HK-2 (cell line): ENCODE measurements at regions not wholly inside any gene's neighbourhood (a gene's known extent, or its start where the extent isn't known, plus 50 kb on each side); places are given as distances from the start of the nearest gene placed in this dataset.

Experiments
- DNase-seq: peaks from one replicate; pipeline ENCODE4 v3.0.0-alpha.2; 2018; ENCODE audit not compliant: unreplicated experiment

- DNase-seq = no peak
Observed at GRCh38 chr2:121018136-121019061, 266.6 kb downstream of the TFCP2L1 start.

GRCh38 chr2:121019071-121019470 lies 265.9 kb downstream of the TFCP2L1 start:
- no peak for DNase-seq

DNA sequence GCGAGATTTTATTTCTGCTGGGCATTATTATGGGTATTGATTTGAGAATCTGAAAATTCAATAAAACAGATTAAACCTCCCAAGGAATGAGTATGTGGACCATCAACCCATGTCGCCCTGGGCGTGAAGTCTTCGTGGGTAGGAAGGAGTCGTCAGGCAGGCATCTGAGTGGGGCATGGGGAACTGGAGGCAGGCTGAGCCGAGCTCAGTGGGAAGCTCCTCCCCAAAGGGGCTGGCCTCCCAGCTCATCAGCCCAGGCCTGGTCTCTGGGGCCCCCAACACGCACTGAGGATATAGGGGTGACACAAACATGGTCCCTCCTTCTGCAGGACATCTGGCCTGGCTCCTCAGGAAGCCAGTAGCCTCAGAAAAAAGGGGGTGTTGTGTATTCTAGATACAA lies 265.2 kb downstream of the TFCP2L1 start:
- DNase-seq = no peak

GRCh38 chr2:121021685-121022084 lies 263.3 kb downstream of the TFCP2L1 start:
- DNase-seq = no peak

DNA sequence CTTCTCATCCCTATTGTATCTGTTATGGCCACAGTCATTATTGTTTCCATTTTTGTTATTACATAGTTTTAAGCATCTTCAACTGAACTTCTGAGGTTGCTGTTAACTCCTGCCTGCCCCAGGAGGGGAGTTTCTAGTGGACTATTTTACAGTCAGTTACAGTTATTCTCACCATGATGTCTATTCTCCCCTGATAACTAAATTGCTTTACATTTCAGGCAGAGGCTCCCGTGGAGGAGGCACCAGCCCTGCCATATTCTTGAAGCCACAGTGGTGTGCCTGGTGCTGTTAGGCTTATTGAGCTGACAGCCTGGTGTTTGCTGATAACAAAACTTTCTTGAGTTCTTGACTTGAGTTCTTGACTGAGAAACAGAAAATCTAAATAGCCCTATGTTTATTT lies 256.4 kb downstream of the TFCP2L1 start:
- no peak for DNase-seq

DNA sequence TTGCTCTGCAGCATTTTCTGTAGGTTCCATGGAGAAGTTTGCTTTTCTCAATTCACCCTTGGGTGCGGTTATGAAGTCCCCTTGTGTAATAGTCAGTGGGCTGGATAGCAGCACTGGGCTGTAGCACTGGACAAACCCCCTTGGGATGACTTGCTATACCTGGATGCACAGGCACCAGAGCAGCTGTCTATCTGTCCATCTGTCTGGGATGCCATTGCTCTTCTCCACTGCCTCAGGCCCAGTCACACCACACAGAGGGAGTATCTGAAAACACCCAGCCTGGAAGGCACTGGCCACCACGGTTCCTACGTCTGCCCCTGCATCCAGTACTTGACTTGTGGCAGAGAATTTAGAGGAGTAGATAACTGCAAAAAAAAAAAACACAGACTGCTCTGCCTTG lies 254.5 kb downstream of the TFCP2L1 start:
- no peak for DNase-seq

- DNase-seq = no peak
Observed at GRCh38 chr2:121031568-121032340, 253.2 kb downstream of the TFCP2L1 start.

- no peak for DNase-seq
Observed at GRCh38 chr2:121033461-121033996, 251.5 kb downstream of the TFCP2L1 start.

GRCh38 chr2:121034551-121034950 lies 250.5 kb downstream of the TFCP2L1 start:
- DNase-seq = no peak

DNA sequence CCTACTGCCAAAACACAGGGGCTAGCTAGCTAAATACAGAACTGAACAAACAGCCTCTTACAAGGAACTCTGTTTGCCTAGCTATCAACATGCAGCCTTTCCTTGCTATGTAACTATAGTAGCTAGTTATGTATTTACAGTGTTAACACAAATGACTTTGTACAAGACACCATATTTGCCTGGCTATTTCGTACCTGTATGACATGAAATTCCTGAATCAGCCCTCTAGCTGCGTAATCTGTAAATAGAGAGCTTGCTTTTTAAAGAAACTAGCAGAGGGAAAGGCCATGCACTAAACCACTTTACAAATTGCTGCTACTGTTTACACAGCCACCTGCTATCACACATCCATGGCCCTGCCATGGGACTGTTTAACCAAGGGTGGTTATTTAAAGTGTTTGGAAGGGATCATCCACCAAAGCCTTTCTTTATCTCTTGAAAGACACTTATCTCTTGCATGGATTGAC lies 248.7 kb downstream of the TFCP2L1 start:
- DNase-seq = no peak

- no peak for DNase-seq
Observed at GRCh38 chr2:121037480-121037879, 247.5 kb downstream of the TFCP2L1 start.

DNA sequence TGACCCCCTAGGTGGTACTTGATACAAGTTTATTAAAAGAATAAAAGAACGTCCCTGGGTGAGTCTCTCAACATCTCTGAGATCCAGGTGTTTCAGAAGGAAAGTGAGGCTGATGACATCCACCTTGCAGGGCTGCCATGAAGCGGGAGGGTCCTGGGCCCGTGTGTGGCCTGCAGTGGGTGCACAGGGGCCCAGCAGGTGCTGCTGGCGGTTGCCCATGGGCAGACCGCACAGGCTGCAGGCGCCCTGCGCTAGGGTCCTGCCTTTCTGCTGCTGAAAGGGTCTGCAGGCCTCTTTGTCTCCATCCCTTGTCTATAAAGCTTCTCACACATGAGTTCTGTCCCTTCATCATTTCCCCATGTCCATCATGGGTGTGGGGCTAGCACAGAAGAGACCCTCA lies 247.0 kb downstream of the TFCP2L1 start:
- DNase-seq = no peak

GRCh38 chr2:121038431-121038830 lies 246.6 kb downstream of the TFCP2L1 start:
- DNase-seq = no peak

GRCh38 chr2:121038891-121039616 lies 245.9 kb downstream of the TFCP2L1 start:
- DNase-seq = peak; percentile 42

DNA sequence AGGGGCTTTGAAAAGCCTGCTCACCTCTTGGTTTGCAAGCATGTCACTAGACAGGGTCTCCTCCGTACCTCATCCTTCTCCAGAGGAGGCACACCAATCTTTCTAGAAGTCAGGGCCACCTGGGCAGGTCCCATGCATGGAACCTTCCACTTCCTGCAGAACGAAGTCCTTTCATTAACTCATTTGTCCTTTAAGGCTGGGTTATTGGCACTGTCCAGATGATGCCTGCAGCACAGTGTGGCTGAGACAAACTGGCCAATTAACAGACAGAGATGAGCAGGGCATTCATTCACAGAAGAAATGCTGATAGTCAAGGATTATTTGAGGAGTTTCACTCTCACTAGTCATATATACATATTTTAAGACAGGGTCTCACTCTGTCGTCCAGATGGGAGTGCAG lies 245.3 kb downstream of the TFCP2L1 start:
- no peak for DNase-seq

DNA sequence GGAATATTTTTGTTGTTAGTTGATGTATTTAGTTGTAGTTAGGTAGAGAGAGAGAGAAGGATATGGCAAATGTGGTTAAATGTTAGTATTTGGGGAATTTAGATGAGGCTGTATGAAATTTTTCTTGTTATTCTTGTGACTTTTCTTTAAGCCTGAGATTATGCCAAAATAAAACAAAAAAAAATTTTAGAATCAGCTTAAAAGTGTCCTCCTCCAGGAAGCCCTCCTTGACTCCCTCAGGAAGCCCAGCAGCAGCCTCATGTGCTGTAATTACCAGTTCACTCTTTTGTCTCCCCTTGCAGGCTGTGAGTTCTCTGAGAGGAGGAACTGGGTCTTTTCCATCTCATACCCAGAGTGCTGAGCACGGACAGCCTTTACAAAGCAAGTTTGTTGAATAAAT lies 243.5 kb downstream of the TFCP2L1 start:
- no peak for DNase-seq

DNA sequence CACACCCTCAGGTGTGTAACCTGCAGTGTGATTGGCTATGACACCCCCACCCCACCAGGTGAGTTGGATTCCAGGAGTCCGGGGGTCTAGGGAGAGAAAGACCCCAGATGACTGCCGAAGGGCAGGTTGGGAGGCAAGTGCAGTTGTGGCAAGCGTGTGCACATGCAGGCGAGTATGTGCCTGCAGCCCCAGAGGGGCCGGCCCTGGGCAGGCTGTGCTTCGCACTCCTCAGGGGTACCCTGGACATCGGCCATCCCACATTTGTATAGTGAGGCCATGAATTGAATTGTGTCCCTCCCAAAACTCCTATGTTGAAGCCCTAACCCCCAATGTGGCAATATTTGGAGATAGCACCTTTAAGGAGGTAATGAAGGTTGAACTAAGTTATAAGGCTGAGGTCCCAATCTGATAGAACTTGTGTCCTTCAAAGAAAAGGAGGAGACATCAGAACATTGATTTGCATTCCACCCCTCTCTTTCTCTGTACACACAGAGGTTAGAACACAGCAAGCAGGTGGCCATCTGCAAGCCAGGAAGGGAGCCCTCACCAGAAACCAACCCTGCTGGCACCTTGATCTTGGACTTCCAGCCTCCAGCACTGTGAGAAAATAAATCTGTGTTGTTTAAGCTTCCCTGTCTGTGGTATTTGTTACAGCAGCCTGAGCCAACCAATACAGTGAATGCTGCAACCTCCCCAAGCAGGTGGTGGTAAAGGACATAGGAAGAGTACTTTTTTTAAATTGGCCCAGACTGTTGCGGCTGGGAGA lies 241.8 kb downstream of the TFCP2L1 start:
- DNase-seq = no peak

- no peak for DNase-seq
Observed at GRCh38 chr2:121043827-121044222, 241.2 kb downstream of the TFCP2L1 start.

- no peak for DNase-seq
Observed at GRCh38 chr2:121044412-121044811, 240.6 kb downstream of the TFCP2L1 start.

DNA sequence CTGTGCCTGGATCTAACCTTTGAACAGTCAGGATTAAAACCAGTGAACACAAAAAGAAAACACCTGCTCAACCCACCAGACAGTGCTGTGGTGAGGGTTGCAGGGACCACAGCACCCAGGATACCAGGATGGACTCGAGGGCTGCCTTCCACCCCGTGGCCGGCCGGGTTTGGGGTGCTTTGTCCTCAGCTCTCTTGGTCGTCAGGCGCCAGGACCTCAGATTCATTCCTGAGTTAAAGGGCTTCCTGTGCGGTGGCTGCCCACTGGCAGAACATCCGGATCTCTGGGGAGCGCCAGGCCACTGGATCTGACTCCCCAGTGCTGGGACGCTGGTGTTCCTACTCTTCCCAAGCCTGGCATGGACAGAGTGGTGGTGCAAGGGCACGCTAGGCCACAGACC lies 239.8 kb downstream of the TFCP2L1 start:
- DNase-seq = no peak

DNA sequence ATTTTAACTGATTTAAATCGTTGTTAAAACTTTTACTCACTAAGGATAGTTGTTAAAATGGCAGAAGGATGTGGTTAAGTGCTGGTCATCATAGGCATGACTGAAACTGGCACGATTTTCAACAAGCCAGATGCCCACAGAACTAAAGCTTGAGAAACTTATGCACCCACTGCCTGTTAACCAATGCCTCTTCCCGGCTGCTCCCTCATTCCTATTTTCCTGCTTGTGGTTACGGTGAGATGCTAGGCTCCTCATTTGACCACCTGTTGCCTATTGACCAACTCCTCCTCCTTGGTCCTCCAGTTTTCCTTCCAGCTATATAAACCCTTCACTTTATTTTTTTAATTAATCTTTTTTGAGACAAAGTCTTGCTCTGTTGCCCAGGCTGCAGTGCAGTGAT lies 238.7 kb downstream of the TFCP2L1 start:
- DNase-seq = no peak
